ENCODE measurements at regions not wholly inside any gene's neighbourhood (a gene's known extent, or its start where the extent isn't known, plus 50 kb on each side); places are given as distances from the start of the nearest gene placed in this dataset.

- TF ChIP-seq, protein P1, sequence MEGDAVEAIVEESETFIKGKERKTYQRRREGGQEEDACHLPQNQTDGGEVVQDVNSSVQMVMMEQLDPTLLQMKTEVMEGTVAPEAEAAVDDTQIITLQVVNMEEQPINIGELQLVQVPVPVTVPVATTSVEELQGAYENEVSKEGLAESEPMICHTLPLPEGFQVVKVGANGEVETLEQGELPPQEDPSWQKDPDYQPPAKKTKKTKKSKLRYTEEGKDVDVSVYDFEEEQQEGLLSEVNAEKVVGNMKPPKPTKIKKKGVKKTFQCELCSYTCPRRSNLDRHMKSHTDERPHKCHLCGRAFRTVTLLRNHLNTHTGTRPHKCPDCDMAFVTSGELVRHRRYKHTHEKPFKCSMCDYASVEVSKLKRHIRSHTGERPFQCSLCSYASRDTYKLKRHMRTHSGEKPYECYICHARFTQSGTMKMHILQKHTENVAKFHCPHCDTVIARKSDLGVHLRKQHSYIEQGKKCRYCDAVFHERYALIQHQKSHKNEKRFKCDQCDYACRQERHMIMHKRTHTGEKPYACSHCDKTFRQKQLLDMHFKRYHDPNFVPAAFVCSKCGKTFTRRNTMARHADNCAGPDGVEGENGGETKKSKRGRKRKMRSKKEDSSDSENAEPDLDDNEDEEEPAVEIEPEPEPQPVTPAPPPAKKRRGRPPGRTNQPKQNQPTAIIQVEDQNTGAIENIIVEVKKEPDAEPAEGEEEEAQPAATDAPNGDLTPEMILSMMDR (IDR thresholded peaks at IDR 0.05; ENCODE audit: borderline replicate concordance, insufficient read depth, low read depth, low read length): no peak
- no peak overlapping the region for H3K4me3 ChIP-seq (ENCODE audit: low read depth, low read length)
These were observed 462.4 kb upstream of the RGS18 start for GRCh38 chr1:191695865-191696264.

DNA sequence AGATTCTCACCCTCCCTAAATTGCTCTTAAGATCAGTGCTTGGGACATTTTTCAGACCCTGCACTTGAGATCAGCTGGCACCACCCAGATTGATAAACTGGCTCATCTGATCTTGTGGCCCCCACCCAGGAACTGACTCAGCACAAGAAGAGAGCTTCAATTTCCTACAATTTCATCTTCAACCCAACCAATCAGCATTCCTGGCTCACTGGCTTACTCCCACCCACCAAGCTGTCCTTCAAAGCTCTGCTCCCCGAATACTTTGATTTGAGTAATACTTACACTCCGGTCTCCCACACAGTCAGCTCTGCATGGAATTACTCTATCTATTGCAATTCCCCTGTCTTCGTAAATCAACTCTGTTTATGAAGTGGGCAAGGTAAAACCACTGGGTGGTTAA, 461.9 kb upstream of the RGS18 start:
- TF ChIP-seq, protein P1 (IDR thresholded peaks at IDR 0.05; ENCODE audit: borderline replicate concordance, insufficient read depth, low read depth, low read length): no peak
- H3K4me3 ChIP-seq (ENCODE audit: low read depth, low read length): no peak overlapping the region

DNA sequence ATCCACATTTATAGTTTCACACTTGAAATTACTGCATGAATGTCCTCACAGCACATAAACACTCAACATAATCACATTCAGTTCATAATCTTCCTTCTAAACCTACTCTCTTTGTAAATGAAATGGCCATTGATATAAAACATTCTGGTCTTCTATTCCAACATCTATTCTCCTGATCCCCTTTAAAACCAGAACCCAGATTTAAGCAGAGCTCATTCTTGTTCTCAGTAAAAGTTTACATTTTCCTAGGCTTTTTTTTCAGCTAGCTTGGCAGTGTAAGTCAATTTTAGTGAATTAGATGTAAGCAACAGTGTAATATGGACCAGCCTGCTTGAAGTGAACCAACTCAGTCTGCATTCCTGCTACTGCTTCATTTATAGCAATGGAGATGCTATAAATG, 460.7 kb upstream of the RGS18 start:
- H3K4me3 ChIP-seq (ENCODE audit: low read depth, low read length): no peak overlapping the region
- TF ChIP-seq, protein P1 (IDR thresholded peaks at IDR 0.05; ENCODE audit: borderline replicate concordance, insufficient read depth, low read depth, low read length): no peak

GRCh38 chr1:191698246-191698645, 460.0 kb upstream of the RGS18 start:
- TF ChIP-seq, protein P1 (IDR thresholded peaks at IDR 0.05; ENCODE audit: borderline replicate concordance, insufficient read depth, low read depth, low read length): no peak
- H3K4me3 ChIP-seq (ENCODE audit: low read depth, low read length): no peak overlapping the region

DNA sequence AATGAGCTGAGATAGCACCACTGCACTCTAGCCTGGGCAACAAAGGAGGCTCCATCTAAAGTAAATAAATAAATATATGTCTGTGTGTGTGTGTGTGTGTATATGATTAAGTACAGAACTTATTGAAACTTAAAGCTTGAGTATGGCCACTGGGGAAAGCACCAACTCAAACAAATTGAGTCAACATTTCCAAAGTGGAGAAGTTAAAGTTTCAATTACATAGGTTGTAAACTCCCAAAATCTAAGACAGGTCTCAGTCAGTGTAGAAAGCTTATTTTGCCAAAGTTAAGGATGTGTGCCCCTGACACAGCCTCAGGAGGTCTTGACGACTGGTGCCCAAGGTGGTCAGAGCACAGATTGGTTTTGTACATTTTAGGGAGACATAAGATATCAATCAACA, 458.9 kb upstream of the RGS18 start:
- no peak overlapping the region for H3K4me3 ChIP-seq (ENCODE audit: low read depth, low read length)
- TF ChIP-seq, protein P1 (IDR thresholded peaks at IDR 0.05; ENCODE audit: borderline replicate concordance, insufficient read depth, low read depth, low read length): no peak

DNA sequence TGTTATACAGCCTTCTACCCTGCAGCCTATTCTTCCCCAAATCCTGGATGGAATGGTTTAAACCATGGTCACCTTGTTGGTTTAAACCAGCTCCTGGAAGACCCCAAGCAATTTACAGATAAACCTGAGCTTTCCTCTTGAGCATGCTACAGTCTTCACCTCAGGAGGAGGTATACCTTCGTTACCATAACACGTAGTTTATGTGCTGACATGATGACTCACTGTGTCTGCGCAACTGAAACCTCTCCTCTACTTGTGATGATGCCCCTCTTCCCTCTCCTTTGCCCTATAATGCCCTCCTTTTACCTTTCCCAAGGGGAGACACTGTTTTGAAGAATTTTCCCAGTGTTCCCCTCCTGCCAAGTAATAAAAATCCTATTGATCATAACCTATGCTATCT, 457.3 kb upstream of the RGS18 start:
- H3K4me3 ChIP-seq (ENCODE audit: low read depth, low read length): no peak overlapping the region
- TF ChIP-seq, protein P1 (IDR thresholded peaks at IDR 0.05; ENCODE audit: borderline replicate concordance, insufficient read depth, low read depth, low read length): no peak

DNA sequence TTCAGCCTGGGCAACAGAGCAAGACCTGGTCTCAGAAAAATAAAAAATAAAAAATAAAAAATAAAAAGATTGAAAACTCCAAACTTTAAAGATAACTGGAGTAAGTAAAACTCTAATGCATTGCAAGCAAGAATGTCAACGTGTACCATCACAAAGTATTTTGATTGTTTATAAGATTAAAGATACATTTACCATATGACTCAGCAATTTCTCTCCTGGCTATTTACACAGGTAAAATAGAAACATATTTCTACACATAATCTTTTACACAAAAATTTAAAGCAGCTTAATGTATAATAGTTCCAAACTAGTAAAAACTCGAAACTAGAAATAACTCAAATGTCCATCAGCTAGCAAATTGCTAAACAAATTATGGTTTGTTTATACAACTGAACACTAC, 456.1 kb upstream of the RGS18 start:
- H3K4me3 ChIP-seq (ENCODE audit: low read depth, low read length): no peak overlapping the region
- TF ChIP-seq, protein P1 (IDR thresholded peaks at IDR 0.05; ENCODE audit: borderline replicate concordance, insufficient read depth, low read depth, low read length): no peak

All from GM12875 (cell line).